22Rv1 (cell line): ENCODE measurements at regions not wholly inside any gene's neighbourhood (a gene's known extent, or its start where the extent isn't known, plus 50 kb on each side); places are given as distances from the start of the nearest gene placed in this dataset.

ENCODE experiments used
- H3K27ac ChIP-seq: fragments of 450-650 bp; 2 replicates; pipeline ENCODE4 v1.5.1; 2017
- ZFX ChIP-seq: fragments of 450-650 bp; IDR thresholded peaks from 2 replicates; pipeline ENCODE4 v1.6.1; 2017; ENCODE audit warnings: antibody characterized with exemption, borderline replicate concordance
- TF ChIP-seq, protein P1 (sequence below): fragments of 450-650 bp; IDR thresholded peaks from 2 replicates; pipeline ENCODE4 v1.5.1; 2017; ENCODE audit warnings: mild to moderate bottlenecking

DNA sequence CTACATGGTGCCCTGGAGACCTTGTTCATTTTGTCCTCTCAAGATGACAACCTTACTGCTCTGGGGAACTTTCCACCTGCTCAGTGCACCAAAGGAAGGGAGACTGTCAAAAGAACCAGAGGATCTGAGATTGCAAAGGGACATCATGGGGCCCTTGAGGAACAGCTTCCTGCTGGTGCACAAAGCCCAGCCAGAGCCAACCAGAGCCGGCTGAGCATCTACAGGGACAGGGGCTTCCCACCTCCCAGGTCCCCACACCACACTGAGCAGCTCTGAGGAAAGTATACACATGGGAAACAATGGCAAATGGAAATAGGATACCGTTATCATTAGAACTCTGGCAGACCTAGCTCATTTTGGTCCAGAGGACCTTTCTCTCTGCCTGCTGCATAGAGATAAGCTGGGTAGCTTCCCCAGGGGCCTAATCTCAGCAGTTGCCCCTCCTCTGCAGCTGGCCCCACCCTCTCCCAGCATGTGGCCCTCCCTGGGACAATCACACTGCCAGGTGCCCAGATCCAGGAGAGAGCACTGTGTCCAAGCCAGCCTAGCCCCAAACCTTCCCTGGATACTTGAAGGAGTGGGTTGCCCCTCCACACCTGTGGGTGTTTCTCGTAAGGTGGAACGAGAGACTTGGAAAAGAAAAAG lies 123.4 kb upstream of the PRR20G start:
- TF ChIP-seq ZFX: no peak
- TF ChIP-seq, protein P1, sequence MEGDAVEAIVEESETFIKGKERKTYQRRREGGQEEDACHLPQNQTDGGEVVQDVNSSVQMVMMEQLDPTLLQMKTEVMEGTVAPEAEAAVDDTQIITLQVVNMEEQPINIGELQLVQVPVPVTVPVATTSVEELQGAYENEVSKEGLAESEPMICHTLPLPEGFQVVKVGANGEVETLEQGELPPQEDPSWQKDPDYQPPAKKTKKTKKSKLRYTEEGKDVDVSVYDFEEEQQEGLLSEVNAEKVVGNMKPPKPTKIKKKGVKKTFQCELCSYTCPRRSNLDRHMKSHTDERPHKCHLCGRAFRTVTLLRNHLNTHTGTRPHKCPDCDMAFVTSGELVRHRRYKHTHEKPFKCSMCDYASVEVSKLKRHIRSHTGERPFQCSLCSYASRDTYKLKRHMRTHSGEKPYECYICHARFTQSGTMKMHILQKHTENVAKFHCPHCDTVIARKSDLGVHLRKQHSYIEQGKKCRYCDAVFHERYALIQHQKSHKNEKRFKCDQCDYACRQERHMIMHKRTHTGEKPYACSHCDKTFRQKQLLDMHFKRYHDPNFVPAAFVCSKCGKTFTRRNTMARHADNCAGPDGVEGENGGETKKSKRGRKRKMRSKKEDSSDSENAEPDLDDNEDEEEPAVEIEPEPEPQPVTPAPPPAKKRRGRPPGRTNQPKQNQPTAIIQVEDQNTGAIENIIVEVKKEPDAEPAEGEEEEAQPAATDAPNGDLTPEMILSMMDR: no peak
- H3K27ac ChIP-seq: no peak overlapping the region

DNA sequence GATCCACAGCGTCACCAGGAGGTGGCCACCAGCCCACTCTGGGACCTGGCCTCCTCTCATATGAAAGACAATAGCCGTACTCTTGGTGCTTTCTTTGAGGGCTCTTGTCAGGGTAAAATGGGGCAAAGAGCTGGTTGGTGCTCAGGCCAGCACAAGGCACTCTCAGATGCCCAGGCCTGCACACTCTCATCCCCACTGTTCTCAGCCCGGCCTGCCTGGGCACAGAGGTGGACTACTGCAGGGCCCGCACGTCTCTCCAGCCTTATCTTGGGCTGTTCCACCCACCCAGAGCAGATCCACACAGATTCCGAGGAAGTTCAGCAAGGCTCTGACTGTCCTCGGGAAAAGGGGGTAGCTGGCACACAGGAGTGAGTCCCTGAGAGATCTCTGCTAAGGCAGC lies 122.8 kb upstream of the PRR20G start:
- H3K27ac ChIP-seq: no peak overlapping the region
- TF ChIP-seq ZFX: no peak
- TF ChIP-seq, protein P1: no peak

DNA sequence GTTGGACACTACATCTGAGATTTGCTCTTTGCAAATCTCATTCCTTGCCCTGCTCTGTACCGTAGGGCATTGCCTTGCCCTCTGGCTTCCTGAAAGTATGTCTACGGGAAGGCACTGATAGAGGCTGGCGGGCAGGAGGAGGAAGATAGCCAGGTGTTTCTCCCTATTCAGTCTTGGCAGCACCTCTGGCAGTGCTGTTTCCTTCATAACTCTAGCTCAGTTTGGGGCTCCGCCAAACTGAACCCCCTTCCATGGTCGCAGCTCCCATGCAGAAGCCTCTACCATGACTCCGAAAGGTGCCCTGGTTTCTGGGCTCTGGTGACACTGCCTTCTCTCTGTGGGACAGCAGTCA lies 122.3 kb upstream of the PRR20G start:
- no peak for TF ChIP-seq ZFX
- TF ChIP-seq, protein P1: no peak

DNA sequence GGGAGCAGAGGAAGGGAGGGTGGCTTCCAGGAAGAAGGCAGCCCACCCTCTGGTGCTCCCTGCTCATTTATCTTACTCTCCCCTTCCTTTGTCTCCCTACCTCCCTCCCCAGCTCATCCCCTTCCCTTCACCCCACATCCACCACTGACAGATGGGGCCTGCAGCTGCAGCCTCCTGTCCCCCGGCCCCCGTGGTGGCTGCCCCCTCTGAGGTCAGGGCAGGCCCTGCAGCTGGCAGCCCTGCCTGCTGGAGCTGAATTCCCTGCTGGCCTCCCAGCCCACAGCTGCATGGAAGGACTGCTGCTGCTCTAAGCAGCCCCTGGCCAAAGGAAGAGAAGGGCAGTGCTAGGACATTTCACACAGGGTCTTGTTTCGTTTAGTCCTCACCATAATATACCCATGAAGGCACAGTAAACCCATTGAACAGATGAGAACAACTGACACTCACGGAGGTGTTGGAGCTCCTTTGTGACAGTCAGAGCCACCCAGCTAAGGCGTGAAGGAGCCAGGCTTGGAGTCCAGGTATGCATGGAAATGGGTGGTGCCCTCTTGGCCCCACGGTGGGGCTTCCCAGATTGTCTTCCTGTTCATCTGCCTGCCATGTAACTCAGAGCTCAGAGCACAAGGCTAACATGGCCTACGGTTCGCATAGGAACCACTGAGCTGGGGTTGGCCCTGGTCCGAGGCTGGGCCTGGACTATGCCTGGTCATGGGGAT lies 121.7 kb upstream of the PRR20G start:
- TF ChIP-seq, protein P1: no peak
- TF ChIP-seq ZFX: no peak
- H3K27ac ChIP-seq: no peak overlapping the region

More for the DNA sequence above, 122.3 kb upstream of the PRR20G start:
- no peak overlapping the region for H3K27ac ChIP-seq

DNA sequence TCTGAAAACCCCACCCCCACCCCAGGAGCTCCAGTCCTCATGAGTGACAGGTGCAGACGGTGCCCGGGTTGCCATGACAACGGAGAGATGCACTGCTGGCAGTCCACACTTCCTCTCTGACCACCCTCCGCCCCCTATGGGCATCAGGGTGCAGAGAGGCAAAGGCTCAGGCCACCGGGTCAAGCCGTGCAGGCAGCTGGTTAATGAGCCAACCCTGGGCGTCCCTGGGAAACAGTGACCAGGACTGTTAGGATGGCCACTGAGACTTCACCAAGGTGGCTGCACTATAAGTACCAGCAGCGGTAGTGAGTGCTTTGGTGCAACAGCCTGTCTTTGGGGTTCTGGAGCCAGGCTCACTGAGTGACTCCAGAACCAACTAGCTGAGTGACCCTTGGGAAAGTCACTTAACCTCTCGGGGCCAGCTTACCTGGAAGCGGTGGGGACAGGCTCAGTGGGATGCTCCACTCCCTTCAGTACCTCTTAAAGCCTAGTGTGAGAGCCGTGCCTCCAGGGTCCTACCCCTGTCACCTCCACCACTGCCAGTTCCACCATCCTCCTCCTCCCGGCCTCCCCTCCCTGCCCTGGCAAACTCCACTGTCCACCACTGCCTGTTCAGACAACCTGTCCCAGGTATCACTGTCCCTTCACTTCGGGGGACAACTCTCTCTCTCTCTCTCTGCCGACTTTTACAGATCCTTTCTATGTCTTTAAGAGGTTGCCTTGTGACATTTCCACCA lies 121.0 kb upstream of the PRR20G start:
- TF ChIP-seq, protein P1: no peak
- no peak for TF ChIP-seq ZFX
- no peak overlapping the region for H3K27ac ChIP-seq

DNA sequence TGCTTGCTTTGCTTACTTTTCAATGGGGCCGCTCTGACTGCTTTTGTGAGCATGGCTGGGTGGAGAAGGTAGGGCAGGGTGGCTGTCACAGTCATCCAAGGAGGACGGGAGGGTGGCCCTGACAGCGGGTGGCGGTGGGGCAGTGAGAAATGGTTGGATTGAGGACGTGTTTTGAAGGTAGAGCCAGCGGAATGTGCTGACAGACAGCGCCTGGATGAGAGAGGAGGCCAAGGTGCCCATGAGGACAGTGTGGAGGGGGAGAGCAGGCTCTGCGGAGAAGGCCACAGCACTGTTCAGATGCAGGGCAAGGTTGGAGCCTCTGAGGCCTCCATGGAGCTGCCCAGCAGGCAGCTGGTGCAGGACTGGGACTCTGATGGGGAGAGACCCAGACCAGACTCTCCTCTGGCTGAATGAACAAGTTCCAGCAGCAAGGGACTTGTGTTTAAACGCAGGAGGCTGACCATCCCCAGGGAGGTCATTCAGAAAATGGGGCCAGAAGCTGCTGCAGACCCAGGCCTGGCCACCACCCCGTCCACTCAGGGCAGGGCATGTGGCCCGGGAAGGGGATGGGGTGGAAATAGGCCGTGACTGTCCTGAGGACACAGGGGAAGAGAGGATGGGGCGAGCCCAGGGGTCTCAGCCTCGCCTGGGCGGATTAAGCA lies 120.3 kb upstream of the PRR20G start:
- H3K27ac ChIP-seq: no peak overlapping the region
- TF ChIP-seq, protein P1: no peak
- TF ChIP-seq ZFX: no peak
